DOHH2 (cell line): ENCODE measurements at regions not wholly inside any gene's neighbourhood (a gene's known extent, or its start where the extent isn't known, plus 50 kb on each side); places are given as distances from the start of the nearest gene placed in this dataset.

Experiments
- EZH2phosphoT487 ChIP-seq: fragments of 200-600 bp; sonication (generic); IDR thresholded peaks from 2 replicates; pipeline ENCODE4 v1.6.1; 2017; ENCODE audit warnings: borderline replicate concordance, mild to moderate bottlenecking, antibody characterized with exemption, low read length, moderate library complexity, mixed read lengths
- TF ChIP-seq, protein P1 (sequence below): fragments of 200-600 bp; sonication (generic); IDR thresholded peaks from one replicate; pipeline ENCODE4 v1.5.1; 2014; ENCODE audit warnings: antibody characterized with exemption, mild to moderate bottlenecking, low read depth, low read length; ENCODE audit not compliant: poor library complexity, severe bottlenecking

DNA sequence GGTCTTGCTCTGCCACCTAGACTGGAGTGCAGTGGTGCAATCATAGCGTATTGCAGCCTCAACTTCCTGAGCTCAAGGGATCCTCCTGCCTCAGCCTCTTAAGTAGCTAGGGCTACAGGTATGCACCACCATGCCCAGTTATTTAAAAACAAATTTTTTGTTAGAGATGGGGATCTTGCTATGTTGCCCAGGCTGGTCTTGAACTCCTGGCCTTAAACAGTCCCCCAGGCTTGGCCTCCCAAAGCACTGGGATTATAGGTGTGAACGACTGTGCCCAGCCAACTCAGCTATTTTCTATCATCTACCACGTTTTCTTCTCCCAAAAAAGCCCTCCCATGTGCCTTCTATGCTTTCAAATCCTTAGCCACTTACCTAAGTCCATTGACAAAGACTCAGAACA is 243.7 kb upstream of the SOX4 start:
- TF ChIP-seq, protein P1, sequence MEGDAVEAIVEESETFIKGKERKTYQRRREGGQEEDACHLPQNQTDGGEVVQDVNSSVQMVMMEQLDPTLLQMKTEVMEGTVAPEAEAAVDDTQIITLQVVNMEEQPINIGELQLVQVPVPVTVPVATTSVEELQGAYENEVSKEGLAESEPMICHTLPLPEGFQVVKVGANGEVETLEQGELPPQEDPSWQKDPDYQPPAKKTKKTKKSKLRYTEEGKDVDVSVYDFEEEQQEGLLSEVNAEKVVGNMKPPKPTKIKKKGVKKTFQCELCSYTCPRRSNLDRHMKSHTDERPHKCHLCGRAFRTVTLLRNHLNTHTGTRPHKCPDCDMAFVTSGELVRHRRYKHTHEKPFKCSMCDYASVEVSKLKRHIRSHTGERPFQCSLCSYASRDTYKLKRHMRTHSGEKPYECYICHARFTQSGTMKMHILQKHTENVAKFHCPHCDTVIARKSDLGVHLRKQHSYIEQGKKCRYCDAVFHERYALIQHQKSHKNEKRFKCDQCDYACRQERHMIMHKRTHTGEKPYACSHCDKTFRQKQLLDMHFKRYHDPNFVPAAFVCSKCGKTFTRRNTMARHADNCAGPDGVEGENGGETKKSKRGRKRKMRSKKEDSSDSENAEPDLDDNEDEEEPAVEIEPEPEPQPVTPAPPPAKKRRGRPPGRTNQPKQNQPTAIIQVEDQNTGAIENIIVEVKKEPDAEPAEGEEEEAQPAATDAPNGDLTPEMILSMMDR, result no peak
- no peak for TF ChIP-seq EZH2phosphoT487
